Stimulated activated CD4-positive, alpha-beta T cell treated with anti-CD3 and anti-CD28 coated beads, Interleukin-2, amount 100 ng/mL, for 24 hours (primary cell): ENCODE measurements at regions not wholly inside any gene's neighbourhood (a gene's known extent, or its start where the extent isn't known, plus 50 kb on each side); places are given as distances from the start of the nearest gene placed in this dataset.

Experiments used
- DNase-seq, 2 donors: peaks; one replicate each; pipeline ENCODE4 v3.0.0-alpha.2; 2020

DNA sequence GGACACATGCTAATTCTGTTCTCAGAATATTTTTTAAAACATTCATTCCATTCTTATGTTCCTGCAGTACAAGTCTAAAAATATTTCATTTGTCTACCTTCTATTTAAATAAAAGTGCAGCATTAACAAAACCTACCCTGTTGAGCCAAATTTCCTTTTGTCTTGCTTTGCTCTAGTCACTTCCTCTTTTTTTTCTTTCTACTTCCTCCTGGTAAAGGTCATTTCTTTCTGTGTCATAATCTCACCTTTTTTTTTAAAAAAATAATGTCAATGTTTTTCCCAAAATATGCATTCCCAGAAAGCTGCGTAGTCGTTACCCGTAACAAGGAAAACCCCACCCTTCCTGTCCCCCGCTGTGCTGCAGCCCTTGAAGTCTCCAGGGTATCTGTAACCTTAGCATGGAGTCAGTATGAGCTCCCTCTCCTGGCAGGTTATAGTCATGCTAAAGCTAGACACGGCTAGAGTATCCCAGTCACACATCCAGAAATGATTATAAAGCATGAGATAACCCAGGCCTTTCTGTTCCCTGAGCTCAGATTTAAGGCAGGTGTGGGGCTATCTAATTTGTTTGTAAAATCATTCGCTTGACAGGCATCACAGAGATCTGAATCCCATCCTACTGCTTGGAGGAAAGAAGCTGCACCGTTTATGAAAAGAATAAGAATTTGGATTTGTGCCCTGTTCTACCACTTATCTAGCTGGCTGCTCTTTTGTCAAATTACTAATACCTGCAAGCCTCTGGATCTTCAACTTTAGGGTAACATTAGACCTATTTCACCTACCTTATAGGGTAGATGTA, 51.1 kb upstream of the EED start:
- peak; percentile 60 to 66 for DNase-seq

DNA sequence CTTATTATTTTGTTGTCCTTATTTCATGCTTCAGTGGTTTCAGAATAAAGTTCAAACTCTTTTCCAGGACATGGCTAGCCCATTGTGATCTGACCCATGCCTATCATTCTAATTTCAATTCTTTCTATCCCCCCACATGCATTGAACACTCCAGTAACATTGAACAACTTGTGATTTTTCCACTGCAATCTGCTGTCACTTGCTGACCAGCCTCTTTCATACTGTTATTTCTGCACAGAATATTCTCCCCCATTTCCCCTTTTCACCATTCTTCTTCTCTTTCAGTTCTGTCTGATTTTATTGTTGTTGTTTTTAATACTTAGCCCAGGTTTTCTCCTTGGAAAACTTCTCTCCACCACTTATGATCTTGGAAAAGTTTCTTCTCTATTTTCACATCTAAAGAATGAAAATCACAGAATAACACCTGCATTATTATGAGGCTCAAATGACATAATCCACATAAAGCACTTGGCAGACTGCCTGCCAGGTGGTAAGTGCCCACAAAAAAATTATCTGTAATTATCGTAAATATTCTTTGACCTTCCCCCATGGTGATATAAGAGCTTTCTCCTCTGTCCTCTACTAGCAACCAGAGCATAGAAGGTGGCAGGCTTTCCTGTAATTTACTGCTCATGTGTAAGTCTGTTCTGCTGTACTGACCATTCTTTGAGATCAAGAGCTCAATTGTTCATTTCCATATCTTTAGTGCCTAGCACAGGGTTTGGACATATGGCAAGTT, 51.9 kb upstream of the EED start:
- DNase-seq = no peak

DNA sequence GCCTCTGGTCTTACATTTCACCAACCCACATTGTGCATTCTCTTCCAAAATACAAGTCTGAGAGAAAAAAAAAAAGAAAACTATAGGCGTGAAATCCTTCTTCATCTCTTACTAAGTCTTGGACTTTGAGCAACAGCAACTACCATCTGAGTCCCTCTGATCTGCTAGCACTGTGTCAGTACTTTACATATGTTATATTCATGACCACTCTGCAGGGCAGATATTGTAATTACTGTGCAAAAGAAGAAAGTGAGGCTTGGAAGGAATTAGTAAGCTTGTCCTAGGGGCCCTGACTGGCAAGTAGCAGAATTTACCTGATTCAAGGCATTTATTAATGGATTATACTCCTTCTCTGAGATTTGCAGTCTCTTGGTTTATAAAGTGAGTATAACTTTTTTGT, 52.7 kb upstream of the EED start:
- DNase-seq = no peak

DNA sequence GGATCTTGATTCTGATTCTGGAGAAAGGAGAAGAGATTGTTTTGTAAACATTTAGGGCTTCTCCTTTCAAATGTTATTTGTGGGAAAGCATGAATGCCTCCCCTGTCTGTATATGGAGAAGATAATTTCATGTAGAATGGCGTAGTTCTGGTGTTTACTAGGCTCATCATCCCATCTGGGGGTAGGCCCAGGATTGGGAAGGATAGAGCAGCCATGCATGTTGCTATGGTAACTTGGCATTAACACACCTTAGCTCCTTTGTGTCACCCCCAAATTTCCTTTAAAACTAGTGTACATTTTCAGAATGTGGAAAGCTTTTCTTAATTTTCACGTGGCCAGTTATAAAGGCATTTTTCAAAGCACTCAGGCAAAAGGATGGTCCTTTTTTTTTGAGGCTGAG, 57.5 kb upstream of the EED start:
- DNase-seq = no peak

DNA sequence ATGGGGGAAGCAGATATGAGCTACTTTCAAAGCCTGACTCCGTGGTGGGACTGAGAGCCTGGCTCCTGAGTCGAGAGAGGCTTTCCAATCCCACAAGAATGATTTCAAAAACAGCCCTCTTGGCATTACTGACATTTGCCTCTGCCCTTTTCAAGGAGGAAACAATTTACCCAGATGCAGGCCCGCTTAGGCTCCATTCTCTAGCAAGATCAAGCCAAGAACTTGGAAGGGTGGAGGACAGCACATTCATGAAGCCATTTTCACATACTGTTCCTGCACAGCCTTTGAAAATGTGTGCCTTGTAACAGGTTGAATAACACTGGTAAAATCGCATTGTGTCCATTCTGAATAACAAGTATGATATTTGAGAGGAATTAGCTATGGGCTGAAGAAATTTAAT, 58.2 kb upstream of the EED start:
- DNase-seq = no peak

DNA sequence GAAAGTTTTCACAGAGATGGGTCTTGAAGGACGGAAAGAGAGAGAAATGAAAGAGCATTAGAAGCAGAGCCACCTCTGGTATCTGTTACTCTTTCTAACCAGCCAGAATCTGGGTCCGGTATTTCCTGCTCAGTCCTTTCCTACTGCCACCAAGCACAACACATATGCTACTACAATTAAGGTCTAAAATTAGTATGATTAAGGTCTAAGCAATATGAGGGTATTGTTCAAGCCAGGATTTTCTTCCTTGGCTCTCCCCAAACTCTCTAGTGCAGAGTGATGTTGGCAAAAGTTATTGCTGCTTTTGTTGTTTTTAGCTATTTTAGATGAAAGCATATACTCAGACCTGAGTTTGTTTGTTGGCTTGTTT, 59.2 kb upstream of the EED start:
- DNase-seq = no peak

DNA sequence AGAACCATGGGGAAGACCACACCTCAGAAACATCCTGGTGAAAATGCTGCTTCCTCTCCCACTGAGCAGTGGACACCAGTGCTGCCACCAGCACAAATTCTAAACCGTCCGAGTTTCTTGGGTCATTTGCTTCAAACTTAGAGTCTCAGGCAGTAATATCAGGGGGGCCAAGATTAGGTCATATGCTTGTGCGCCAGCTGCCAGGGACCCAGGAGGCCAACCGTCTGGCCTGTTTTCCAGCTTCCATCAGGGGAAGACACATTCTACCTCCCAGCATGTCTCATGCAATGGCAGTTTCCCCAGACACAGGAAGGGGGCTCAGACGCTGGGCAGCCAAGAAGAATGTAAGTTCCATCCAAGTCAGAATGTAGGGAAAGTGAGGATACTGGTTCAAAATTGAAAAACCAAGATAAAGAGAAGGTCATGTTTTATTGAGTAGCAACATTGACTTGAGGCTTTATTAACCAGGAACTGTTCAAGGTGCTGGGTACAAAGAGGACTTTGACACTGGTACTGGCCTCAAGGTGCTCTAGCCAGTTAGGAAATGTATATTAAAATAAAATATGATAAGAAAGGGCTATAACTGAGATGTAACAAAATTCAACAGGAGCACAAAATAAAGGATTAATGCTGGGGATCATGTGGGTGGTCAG, 59.7 kb upstream of the EED start:
- no peak for DNase-seq

DNA sequence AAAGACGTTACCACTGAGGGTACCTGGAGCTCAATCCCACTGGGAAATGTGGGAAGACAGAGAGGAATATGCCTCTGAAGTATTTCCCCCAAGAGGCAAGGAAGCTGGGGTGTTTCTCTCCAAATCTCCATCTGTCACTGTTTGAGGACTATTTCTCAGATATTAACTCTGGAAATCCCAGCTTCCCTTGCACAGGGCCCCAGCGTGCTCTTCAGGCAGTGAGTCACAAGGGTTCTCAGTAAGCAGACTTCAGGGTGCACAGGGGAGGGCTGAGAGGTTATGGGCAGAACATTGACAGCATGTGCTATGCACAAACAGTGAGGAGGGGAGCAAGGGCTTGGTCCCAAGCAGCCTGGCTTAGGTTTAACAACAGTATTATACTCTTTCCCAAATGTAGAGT, 60.9 kb upstream of the EED start:
- peak; percentile 30 to 52 for DNase-seq

DNA sequence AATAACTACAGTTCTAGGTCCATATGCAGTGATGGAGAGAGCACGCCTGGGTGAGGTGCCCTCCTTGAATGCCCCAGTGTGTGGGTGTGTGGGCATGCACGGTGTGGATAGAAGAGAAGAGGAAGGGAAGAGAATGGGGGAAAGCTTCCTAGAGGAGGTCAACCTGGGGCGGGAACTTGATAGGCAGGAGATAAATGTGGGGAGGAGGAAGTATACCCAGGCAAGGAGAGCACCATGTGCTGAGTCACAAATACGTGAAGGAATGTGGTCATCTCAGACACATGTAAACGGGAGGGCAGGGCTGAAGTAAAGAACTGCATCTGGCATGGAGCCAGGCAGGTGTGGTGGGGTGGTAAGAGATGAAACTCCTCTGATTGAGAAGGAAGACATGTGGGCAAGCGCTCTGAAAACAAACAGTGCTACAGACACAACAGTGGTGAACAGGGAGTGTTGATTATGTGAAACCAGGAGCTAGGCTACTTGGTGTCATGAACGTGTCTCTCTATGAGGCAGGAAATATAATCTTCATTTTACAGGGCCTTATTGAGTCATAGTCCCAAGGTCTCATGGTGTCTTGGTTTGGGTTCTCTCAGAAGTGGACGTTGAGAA, 61.5 kb upstream of the EED start:
- peak; percentile 64 to 81 for DNase-seq

DNA sequence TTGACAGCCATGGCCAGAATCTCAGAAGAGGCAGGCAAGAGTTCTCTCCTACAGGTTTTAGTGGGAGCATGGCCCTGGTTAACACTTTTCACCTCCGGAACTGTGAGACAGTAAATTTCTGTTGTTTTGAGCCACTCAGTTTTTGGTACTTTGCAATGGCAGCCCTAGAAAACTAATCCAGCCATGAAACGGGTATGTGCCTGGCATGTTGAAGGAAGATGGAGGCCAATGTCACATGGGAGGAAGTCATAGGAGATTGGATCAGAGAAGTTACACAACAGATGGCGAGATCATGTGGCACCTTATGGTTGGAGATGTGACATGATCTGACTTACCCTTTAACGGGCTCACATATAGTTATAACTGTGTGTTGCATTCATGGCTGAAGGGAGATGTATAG, 63.2 kb upstream of the EED start:
- no peak for DNase-seq

DNA sequence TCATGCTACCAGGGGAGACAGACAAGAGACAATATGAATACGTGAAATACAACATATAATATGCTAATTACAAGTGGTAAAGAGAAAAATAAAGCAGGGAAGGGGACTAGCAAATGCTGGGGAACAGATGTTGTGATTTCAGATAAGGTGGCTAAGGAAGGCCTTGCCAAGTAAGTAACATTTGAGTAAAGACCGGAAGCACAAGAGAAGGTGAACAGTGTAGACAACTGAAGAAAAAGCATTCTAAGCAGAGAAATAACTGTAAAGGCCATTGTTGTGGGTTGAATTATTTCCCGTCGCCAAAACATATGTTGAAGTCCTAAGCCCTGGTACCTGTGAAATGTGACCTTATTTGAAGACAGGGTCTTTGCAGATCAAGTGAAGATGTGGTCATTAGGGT, 63.7 kb upstream of the EED start:
- no peak for DNase-seq

DNA sequence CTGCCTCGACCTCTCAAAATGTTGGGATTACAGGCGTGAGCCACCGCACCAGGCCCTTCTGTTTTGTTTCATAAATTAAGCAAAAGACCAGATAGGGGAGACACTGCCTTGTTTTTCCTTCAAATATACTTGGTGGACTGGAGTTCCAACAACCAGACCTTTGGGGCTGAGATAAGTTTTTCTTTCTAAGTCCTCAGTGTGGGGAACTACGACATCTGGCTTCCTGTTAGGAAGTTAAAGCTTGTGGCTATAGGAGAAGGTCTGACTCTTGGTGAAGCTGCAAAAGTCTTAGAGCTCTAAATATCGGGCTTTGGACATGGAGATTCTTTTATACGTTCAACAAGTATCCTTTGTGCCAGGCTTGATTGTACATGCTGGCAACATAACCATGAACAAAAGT, 64.1 kb upstream of the EED start:
- no peak for DNase-seq

DNA sequence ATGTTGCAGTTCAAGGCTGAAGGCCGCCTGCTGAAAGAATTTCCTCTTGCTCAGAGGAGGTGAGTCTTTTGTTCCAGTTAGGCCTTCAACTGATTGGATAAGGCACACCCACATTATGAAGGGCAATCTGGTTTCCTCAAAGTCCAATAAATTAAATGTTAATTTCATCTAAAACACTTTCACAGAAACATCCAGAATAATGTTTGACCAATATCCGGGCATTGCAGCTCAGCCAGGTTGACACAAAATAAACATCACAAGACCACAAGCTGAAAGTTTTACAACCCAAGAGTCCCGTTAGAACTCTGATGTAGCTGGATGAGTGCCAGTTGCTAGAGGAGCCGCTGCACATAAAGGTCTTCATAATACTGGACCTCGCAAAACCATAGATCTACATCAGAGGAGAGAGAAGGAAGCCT, 64.9 kb upstream of the EED start:
- DNase-seq = no peak

DNA sequence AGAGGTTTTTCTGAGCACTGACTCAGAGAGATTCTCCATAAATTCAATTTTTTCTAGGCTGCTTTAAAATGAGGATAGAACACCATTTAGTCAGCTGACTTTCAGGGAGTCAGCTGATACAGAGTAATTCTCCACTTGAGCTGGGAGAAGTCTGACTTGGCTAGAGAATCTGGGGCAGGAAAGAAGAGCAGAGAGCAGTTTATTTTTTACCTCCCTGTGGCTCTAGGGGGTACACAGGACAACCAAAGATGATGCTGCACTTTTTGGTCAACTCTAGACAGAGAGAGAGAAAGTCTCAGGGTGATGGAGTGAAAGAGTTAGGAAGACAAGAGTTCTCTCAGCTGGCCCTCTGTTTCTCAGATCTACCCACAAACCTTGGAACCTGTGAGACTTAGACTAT, 67.3 kb upstream of the EED start:
- no peak for DNase-seq

DNA sequence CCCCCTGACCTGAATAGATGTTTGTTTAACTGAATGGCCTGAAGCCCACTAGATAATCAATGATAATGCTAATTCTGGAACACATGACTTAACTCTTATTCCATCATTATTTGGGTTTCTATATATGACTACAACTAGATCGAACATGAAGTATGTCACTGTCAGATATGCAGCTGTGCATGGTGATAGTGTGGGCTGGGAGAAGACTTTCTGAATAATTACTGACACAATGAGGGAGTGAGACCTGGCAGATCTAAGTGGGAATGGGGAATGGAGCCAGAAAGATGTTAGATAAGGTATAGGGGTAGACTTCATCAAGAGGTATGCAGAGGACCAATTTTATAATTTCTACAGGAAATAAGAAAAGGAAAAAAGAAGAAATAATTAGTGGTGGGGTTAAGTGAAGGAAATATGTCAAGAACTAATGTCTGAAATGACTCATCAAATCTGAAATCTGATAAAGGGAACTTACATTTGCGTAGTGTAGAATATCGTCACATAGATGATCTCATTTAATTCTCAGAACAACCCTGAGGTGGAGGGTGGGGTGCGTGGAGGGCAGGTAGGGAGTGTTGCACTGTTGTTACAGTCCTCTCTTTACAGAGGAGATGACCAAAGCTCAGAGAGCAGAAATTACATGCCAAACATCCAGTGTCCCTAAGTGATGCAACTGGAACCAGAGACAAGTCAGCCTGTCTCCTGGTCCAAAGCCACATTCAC, 68.2 kb upstream of the EED start:
- peak; percentile 49 to 58 for DNase-seq

DNA sequence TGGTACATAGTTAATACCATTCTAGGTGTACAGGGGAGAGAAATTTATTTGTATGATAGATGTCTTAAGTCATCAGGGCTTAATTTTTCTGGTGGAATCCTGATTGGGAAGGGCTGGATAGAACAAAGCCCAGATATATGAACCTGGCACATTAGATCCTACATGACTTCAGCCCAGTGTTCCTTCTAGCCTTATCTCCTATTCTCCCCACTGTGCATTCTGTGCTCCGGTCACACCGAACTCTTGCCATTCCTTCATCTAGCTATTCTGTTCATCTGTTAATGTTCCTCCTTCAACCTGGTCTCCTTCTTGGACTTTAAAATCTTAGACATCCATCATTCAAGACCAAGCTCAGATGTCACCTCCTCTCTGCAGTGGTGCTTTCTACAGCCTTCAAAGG, 68.9 kb upstream of the EED start:
- no peak for DNase-seq

DNA sequence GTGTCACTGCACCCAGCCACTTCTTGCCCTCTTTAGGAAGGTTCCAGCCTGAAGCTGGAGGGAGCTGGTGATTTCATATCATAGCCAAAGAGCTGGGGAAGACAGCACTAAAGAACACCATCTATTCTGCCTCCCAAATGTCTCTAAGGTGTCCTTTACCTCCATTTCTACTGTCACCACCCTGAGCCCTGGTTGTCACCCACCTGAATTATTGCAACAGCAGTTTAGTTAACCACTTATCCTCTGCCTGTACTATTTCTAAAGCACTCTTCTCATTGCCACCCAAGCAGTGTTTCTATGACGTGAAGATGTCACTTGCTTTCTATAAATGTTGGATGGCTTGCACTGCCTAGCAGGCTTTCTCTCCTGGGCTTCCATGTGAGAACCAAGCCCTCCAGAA, 69.4 kb upstream of the EED start:
- DNase-seq = no peak

DNA sequence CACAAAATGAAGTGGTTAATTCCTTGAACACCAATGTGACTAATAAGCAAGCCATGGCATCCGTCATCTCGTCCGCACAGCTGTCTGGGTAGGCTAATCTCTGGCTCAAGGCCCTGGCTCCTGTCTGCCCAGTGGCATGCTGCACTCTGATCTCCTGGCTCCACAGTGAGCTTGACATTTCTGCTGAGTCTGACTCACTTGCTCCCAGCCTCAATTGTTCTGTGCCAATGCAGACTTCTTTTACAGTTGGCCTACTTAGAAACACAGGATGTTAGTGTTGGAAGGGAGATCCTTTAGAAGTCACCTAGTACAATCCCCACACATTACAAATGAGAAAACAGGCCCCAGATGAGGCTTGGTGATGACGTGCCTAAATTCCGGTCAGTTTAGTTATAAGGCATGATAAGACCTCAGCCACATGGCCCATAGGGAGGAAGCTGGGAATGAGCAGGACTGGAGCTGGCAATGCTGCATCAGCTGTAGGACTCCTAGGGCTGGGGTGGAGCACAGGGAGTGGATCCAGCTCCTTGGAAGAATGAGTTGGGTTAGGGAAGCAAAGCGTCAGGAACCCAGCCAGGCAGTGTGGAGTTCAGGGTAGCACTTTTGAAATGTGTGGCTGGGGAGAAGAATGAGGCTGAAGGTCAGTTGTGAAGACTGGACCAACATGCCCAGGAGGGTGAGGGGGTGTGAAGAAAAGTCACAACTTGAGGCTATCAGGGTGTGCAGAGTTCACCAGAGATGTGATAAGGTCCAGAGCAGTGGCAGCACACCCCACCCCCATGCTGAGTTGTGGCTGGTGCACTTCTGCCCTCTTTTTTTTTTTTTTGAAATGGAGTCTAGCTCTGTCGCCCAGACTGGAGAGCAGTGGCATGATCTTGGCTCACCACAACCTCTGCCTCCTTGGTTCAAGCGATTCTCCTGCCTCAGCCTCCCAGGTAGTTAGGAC, 70.2 kb upstream of the EED start:
- DNase-seq = no peak

DNA sequence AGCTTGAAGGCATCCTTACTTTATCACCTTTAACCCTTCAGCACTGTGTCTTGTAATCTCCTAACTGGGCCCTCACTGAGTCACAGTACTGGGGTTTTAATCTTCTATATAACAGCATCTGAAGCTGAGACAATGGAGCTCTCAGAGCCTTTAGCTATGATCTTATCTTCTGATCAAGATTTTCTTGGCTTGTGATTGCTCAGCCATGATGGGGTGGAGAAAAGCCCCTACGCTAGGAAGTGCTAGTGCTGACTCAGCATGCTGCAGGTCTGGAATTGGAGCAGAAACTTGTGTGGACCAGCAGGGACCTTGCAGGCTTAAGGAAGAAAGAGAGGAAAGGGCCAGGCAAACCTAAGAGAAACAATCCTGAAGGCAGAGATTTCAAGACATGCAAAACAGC, 71.7 kb upstream of the EED start:
- no peak for DNase-seq

DNA sequence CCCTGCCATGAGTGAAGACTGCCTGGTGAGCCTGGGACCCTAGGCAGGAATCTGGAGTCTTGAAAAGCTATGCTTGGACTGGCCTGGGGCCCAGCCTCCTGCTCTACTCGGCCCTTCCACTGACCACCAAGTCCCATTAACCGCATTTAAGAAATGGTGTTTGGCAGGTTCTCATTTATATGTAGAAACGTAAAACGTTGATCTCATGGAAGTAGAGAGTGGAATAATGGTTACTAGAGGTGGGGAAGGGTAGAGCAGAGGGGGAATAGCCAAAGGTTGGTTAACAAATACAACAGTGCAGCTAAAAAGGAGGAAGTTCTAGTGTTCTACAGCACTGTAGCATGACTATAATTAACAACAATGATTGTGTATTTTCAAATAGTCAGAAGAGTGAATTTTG, 72.9 kb upstream of the EED start:
- no peak for DNase-seq

DNA sequence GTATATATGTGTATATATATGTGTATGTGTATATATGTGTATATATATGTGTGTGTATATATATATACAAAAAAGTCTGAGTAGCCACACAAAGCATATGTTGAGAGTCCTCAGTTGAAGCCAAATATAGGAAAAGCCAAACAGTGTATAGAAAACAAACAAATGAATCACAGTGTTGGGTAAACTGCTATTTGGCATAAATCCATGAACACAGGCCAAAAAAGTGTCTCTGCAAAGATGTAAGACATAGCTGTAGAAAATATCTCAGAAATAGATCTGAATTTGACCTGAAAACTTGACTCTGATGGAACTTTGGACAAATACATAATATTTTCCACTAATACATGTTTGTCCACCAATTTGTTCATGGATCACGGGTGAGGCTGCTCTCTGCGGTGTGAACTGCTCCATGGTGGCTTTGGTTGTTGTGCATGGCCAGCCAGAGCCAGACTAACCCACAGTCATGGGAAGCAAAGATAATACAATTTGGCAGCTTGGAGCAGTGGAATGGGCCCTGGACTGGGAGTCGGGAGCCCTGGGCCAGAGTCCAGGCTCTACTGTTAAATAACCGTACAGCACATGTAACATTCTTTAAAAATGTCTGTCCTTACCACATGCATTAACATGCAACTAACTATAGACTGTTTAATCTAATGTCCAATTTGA, 76.9 kb upstream of the EED start:
- DNase-seq = no peak
